ENCODE measurements at regions not wholly inside any gene's neighbourhood (a gene's known extent, or its start where the extent isn't known, plus 50 kb on each side); places are given as distances from the start of the nearest gene placed in this dataset.

DNA sequence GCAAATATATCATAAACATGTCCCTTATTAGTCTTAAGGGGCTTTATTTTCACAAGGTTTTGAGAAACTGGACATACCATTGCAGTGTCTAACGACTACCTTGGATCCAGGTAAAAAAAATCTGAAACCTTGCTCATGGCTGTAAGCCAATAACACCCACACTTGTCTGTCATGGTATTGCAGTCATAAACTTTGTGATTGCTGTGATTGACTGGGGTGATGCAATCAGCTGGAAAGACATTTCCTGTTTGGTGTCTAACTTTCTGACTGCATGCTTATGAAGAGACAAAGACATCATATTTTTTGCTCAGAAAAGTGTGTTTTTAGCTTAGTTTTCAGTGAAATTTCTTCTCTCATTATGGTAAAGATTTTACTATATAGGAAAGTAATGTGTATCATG, 635.0 kb downstream of the TSN start:
- TF ChIP-seq, protein P1, sequence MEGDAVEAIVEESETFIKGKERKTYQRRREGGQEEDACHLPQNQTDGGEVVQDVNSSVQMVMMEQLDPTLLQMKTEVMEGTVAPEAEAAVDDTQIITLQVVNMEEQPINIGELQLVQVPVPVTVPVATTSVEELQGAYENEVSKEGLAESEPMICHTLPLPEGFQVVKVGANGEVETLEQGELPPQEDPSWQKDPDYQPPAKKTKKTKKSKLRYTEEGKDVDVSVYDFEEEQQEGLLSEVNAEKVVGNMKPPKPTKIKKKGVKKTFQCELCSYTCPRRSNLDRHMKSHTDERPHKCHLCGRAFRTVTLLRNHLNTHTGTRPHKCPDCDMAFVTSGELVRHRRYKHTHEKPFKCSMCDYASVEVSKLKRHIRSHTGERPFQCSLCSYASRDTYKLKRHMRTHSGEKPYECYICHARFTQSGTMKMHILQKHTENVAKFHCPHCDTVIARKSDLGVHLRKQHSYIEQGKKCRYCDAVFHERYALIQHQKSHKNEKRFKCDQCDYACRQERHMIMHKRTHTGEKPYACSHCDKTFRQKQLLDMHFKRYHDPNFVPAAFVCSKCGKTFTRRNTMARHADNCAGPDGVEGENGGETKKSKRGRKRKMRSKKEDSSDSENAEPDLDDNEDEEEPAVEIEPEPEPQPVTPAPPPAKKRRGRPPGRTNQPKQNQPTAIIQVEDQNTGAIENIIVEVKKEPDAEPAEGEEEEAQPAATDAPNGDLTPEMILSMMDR (IDR thresholded peaks at IDR 0.05; ENCODE audit: low read depth, low read length), result no peak
- TF ChIP-seq EZH2phosphoT487 (IDR thresholded peaks at IDR 0.05; ENCODE audit: low read depth), result no peak

Data from OCI-LY3 (cell line).